IPS DF 6.9 (cell line): ENCODE measurements at regions not wholly inside any gene's neighbourhood (a gene's known extent, or its start where the extent isn't known, plus 50 kb on each side); places are given as distances from the start of the nearest gene placed in this dataset.

ENCODE experiments used
- DNase-seq: peaks from one replicate; pipeline ENCODE4 v3.0.0-alpha.2; 2013; ENCODE audit warnings: low read depth, low spot score
- H3K27ac ChIP-seq: one replicate; pipeline ENCODE4 v1.5.1; 2013; ENCODE audit warnings: low read length, control low read depth
- H3K27me3 ChIP-seq: 2 replicates; pipeline ENCODE4 v1.6.1; 2013; ENCODE audit warnings: mild to moderate bottlenecking, low read length; ENCODE audit not compliant: control insufficient read depth, insufficient read depth
- H3K36me3 ChIP-seq: 2 replicates; pipeline ENCODE4 v1.6.1; 2013; ENCODE audit warnings: low read length; ENCODE audit not compliant: control insufficient read depth, insufficient read depth
- H3K4me1 ChIP-seq: 2 replicates; pipeline ENCODE4 v1.6.1; 2013; ENCODE audit warnings: low read length; ENCODE audit not compliant: control insufficient read depth, insufficient read depth
- H3K4me3 ChIP-seq: 2 replicates; pipeline ENCODE4 v1.5.1; 2013; ENCODE audit warnings: mild to moderate bottlenecking, low read length
- H3K9me3 ChIP-seq: 2 replicates; pipeline ENCODE4 v1.6.1; 2013; ENCODE audit warnings: low read length, inconsistent platforms; ENCODE audit not compliant: control insufficient read depth, insufficient read depth
- WGBS: extraction: QIAGEN DNeasy Blood & Tissue Kit; methylation state at CpG from one replicate; pipeline ENCODE4 v1.1.7; 2013; ENCODE audit warnings: mixed read lengths, missing lambda C conversion rate; ENCODE audit not compliant: insufficient read length, insufficient coverage; 5-methylcytosine and 5-hydroxymethylcytosine counted together

DNA sequence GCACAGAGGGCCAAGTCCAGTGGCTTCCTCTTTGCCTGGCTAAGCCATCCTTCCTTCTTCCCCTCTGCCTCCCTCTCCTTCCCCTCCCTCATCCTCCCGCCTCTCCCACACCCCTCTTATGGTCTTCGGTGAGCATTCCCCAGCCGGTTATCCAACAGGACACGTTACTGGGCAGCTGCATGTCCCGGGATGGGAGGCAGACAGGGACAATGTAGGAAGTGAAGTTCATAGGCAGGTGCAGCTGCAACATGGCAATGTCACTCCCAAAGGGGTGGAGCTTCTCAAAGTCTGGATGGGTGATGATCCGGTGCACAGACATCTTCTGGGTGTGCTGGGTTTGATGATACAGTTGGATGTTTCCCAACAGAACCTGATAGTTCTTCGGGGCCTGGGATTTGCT, 71.4 kb upstream of the SPTLC1 start:
- DNase-seq = no peak
- Histone ChIP-seq H3K36me3 (no peaks in the 10 kb centered on the region), H3K27me3 (no peaks in the 10 kb centered on the region), H3K27ac (no peak overlapping the region), H3K9me3 (no peaks in the 10 kb centered on the region), H3K4me1 (no peaks in the 10 kb centered on the region), H3K4me3 (no peak overlapping the region)
- no CpG with 5 or more reads among the region's 7 CpGs for WGBS

DNA sequence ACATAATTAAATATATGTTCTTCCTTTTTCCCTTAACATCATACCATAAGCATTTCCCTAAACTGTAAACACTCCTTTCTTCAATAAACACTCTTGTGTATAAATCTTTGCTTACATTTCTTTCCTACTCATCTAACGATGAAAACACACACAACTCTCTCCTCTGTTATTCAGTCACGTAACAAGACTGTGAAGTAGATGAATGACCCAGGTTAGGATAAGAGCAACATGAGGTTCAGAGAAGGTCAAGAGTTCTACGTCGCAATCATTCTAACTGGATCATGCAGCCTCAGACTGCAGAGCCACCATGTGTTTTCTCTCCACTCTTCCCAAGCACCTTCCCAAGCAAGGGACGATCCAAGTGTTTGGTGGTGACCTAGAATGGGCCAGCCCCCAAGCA, 70.5 kb upstream of the SPTLC1 start:
- no peaks in the 10 kb centered on the region for H3K9me3 ChIP-seq
- no peaks in the 10 kb centered on the region for H3K4me1 ChIP-seq
- no peaks in the 10 kb centered on the region for H3K27me3 ChIP-seq
- 100% methylated on average over 1 of the region's 5 CpGs for WGBS
- no peak overlapping the region for H3K4me3 ChIP-seq
- DNase-seq = no peak
- H3K36me3 ChIP-seq = no peaks in the 10 kb centered on the region
- H3K27ac ChIP-seq = no peak overlapping the region

DNA sequence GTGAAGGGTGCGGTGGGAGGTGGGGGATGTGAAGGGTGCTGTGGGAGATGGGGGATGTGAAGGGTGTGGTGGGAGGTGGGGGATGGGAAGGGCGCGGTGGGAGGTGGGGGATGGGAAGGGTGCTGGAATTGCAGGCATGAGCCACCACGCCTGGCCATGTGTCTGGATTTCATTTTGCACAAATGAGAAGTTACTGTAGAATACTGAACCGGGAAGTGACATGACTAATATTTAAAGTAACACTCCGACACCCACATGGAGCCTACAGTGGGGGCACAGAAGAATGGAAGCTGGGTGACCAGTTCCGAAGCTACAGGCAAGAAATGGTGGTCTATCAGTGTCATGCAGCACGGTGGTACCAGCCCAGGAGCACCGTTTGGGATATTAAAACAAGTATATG, 69.9 kb upstream of the SPTLC1 start:
- Histone ChIP-seq H3K4me3 (no peak overlapping the region), H3K36me3 (no peaks in the 10 kb centered on the region), H3K4me1 (no peaks in the 10 kb centered on the region), H3K9me3 (no peaks in the 10 kb centered on the region), H3K27ac (no peak overlapping the region), H3K27me3 (no peaks in the 10 kb centered on the region)
- DNase-seq = no peak
- WGBS = no CpG with 5 or more reads among the region's 9 CpGs

DNA sequence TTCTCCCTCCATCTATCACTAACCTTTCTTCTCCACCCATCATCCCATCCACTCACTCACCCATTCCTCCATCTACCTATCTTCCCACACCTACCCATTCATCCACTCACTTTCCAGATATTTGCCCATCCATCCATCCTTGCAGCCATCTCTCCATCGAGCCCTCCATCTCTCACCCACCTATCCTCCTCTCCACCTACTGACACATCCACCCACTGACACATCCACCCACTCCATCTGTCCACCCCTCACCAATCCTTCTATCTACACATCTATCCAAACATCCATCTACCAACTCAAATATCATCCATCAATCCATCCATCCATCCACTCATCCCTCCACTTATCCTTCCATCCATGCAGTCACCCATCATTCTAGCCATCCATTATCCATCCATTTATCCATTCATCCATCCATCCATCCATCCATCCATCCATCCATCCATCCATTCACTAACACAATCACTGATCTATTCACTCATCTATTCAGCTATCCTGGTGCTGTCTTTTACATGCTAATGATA, 68.9 kb upstream of the SPTLC1 start:
- DNase-seq = no peak
- H3K9me3 ChIP-seq = no peaks in the 10 kb centered on the region
- no peaks in the 10 kb centered on the region for H3K4me1 ChIP-seq
- H3K36me3 ChIP-seq = no peaks in the 10 kb centered on the region
- H3K27me3 ChIP-seq = no peaks in the 10 kb centered on the region
- no peak overlapping the region for H3K4me3 ChIP-seq
- H3K27ac ChIP-seq = no peak overlapping the region
- WGBS = no CpG with 5 or more reads among the region's 1 CpG

DNA sequence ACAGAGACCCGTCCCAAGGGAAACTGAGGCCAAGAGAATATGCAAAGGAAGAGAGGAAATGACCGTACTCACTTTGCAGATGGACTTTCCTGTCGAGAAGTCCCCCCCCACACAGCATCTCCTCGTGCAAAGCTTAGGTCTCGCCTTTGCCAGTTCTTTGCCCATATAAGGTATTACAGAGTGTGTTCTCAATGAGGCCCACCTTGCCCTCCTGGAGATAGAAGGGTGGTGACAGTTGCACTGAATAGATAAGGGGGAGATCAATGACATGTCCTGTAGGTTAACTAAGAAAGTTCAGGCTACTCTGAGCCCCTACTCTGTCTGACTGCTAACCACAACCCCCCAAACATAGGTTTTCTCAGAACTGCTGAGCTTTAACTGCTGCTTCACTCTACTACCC, 68.2 kb upstream of the SPTLC1 start:
- no peak for DNase-seq
- Histone ChIP-seq H3K4me3 (no peak overlapping the region), H3K9me3 (no peaks in the 10 kb centered on the region), H3K27ac (no peak overlapping the region), H3K4me1 (no peaks in the 10 kb centered on the region), H3K27me3 (no peaks in the 10 kb centered on the region), H3K36me3 (no peaks in the 10 kb centered on the region)
- WGBS = no CpG with 5 or more reads among the region's 5 CpGs

DNA sequence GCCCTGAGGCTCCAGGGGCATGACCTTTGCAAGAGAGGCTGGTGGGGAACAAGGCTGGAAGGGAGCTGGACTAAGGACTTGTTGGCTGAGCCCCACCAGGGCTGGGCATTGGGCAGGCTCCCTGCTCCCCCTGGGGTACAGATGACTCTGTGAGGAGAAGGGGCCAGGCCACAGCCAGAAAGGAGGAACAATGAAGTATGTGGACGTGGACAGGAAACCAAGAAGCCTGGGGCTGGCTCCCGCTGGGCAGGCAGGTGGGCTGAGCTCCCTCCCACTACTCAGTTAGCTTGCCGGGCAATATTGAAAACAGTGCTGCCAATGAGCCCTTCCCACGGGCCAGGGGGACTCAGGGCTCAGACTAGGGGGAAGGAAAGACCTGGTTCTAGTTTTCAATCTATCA, 66.1 kb upstream of the SPTLC1 start:
- no CpG with 5 or more reads among the region's 4 CpGs for WGBS
- no peak overlapping the region for H3K27ac ChIP-seq

DNA sequence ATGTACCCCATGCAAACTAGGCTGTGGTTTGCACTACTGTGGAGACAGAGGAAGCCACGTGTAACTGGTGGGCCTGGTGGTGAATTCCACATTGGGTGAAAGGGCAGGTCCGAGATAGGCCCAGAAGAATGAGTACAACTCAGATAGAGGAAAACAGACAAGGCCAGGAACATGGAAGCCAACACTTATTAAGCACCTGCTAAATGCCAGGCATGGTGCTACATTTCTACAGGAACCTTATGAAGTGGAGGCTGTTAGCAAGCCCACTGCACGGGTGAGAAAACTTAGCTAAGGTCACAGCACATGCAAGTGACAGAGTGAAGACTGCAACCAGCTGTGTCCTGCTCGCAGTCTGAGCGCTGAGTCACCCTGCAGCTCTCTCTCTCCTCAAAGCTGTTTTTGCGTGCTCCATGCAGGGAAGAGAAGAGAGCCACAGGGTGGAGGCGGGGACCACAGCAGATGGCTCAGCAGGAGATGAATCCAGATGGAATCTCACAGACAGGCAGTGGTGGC, 65.5 kb upstream of the SPTLC1 start:
- Histone ChIP-seq H3K27ac (no peak overlapping the region), H3K4me1 (no peaks in the 10 kb centered on the region), H3K4me3 (no peak overlapping the region), H3K36me3 (no peaks in the 10 kb centered on the region), H3K9me3 (no peaks in the 10 kb centered on the region), H3K27me3 (no peaks in the 10 kb centered on the region)
- no peak for DNase-seq
- no CpG with 5 or more reads among the region's 7 CpGs for WGBS

More for the DNA sequence above, 66.1 kb upstream of the SPTLC1 start:
- Histone ChIP-seq H3K9me3 (no peaks in the 10 kb centered on the region), H3K4me3 (no peak overlapping the region), H3K27me3 (no peaks in the 10 kb centered on the region), H3K36me3 (no peaks in the 10 kb centered on the region), H3K4me1 (no peaks in the 10 kb centered on the region)
- DNase-seq = no peak

DNA sequence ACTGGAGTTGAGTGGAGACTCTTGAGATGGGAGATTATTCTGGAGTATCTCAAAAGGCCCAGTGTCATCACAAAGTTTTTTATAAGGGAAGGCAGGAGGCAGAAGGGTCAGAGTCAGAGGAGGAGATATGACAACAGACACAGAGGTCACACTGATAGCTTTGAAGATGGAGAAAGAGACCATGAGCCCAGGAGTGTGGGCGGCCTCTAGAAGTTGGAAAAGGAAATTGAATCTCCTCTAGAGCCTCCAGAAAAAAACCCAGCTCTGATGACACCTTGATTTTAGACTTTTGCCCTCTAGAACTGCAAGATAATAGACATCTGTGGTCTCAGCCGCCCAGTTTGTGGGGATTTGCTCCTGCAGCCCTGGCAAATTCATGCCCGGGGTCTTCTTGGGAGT, 64.8 kb upstream of the SPTLC1 start:
- Histone ChIP-seq H3K27ac (no peak overlapping the region), H3K27me3 (no peaks in the 10 kb centered on the region), H3K36me3 (no peaks in the 10 kb centered on the region), H3K9me3 (no peaks in the 10 kb centered on the region), H3K4me1 (no peaks in the 10 kb centered on the region), H3K4me3 (no peak overlapping the region)
- no peak for DNase-seq
- whole genome bisulfite sequencing = no CpG with 5 or more reads among the region's 3 CpGs

DNA sequence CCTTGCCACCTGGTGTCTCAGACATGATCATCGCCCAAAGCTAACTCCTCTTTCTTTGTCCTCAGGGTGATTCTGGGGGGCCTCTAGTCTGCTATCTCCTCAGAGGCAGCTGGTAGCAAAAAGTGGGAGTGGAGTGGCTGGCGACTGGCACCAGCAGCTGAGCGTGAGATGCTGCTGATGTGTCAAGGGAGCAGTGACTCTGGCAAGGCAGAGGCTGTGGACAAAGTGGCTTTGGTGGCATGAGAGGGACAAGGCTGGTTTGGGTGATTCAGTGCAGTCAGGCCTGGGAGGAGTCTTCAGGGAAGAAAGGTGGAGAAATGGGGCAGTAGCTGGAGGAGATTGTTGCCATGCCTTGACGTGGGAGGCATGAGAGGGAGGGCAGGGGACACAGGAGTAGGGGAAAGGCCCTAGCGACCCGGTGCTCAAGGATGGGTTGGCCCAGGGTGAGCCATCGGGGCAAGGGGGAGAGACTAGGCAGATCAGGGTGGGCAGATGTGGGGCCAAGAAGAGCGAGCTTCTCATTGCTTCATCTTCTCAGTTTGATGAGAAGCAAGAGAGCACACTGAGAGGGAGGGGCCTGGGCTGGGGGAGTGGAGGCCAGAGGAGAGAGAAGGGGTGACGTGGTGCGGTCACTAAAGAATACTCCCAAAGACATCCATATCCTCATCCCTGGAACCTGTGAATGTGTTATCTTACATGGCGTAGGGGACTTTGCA, 64.2 kb upstream of the SPTLC1 start:
- Histone ChIP-seq H3K36me3 (no peaks in the 10 kb centered on the region), H3K4me3 (no peak overlapping the region), H3K4me1 (no peaks in the 10 kb centered on the region), H3K27ac (no peak overlapping the region), H3K9me3 (no peaks in the 10 kb centered on the region), H3K27me3 (no peaks in the 10 kb centered on the region)
- no CpG with 5 or more reads among the region's 11 CpGs for WGBS
- no peak for DNase-seq

DNA sequence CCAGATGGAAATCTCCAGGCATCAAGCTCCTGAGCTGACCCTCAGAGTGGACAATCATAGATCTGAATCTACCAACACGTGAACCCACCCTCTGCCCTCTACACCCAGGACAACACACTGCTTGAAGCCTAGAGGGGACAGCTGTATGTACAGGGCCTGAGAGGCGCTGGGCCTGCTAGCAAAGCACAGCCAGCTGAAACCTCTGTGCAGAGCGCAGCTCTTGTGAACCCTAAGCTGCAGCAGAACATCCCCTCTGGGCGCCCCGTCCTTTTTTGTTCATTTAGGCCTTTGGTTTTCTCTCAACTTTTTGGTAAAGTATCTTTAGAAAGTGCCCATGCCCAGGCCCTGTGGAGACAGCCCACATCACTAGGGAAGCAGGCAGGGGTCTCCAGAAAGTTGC, 62.4 kb upstream of the SPTLC1 start:
- no peak for DNase-seq
- WGBS = no CpG with 5 or more reads among the region's 5 CpGs
- Histone ChIP-seq H3K4me3 (no peak overlapping the region), H3K27ac (no peak overlapping the region), H3K27me3 (no peaks in the 10 kb centered on the region), H3K9me3 (no peaks in the 10 kb centered on the region), H3K36me3 (no peaks in the 10 kb centered on the region), H3K4me1 (no peaks in the 10 kb centered on the region)

DNA sequence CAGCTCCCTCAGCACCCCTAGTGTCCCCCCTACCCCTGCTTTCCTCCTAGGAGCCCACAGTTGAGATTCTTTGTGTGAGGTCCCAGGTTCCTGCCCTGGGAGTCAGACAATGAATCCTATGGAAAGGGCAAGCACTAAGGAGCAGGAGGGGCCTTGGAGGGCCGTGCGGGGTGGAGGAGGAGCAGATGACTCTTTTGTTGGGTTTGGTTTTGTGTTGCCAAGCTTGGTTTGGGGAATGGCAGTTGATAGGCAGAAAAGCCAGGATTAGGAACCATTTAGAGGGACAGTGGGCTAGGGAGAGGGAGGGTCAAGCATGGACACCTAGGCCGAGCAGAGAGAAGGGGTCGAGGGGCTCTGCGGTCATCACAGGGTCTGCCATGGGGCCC, 61.6 kb upstream of the SPTLC1 start:
- no CpG with 5 or more reads among the region's 5 CpGs for WGBS
- no peaks in the 10 kb centered on the region for H3K4me1 ChIP-seq
- DNase-seq = no peak
- H3K36me3 ChIP-seq = no peaks in the 10 kb centered on the region
- no peaks in the 10 kb centered on the region for H3K9me3 ChIP-seq
- no peak overlapping the region for H3K27ac ChIP-seq
- H3K4me3 ChIP-seq = no peak overlapping the region
- H3K27me3 ChIP-seq = no peaks in the 10 kb centered on the region
